ENCODE measurements at regions not wholly inside any gene's neighbourhood (a gene's known extent, or its start where the extent isn't known, plus 50 kb on each side); places are given as distances from the start of the nearest gene placed in this dataset.

DNA sequence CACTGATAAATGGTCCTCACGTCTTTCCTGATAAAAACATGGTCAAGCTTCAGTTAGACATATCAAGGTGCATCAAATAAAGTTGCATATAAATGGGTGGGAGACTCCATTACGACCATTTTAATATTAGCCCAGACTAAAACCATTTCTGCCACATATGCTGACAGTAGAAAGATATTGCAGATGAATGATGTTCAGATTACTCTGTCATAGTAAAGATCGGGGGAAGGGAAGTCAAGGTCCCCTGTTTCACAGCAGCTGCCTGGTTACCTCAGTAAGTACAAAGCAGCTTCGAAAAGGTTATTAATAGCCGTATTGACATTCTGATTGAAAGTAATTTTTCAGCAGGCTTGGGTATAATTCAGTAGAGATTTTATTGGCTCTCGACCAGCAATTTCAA, 927.7 kb upstream of the CDH2 start:
- ATAC-seq (no peak), DNase-seq (ENCODE audit: low read depth, low spot score) (no peak)
- intact Hi-C loops (cut with micrococcal nuclease; ENCODE audit: unreplicated experiment) = no loop called here
- H3K27ac ChIP-seq (ENCODE audit: low read length) = no peak overlapping the region
- no peak for TF ChIP-seq SIN3A (IDR thresholded peaks at IDR 0.05; ENCODE audit: borderline replicate concordance, insufficient read depth, low read depth, low read length)
- TF ChIP-seq, protein P1, sequence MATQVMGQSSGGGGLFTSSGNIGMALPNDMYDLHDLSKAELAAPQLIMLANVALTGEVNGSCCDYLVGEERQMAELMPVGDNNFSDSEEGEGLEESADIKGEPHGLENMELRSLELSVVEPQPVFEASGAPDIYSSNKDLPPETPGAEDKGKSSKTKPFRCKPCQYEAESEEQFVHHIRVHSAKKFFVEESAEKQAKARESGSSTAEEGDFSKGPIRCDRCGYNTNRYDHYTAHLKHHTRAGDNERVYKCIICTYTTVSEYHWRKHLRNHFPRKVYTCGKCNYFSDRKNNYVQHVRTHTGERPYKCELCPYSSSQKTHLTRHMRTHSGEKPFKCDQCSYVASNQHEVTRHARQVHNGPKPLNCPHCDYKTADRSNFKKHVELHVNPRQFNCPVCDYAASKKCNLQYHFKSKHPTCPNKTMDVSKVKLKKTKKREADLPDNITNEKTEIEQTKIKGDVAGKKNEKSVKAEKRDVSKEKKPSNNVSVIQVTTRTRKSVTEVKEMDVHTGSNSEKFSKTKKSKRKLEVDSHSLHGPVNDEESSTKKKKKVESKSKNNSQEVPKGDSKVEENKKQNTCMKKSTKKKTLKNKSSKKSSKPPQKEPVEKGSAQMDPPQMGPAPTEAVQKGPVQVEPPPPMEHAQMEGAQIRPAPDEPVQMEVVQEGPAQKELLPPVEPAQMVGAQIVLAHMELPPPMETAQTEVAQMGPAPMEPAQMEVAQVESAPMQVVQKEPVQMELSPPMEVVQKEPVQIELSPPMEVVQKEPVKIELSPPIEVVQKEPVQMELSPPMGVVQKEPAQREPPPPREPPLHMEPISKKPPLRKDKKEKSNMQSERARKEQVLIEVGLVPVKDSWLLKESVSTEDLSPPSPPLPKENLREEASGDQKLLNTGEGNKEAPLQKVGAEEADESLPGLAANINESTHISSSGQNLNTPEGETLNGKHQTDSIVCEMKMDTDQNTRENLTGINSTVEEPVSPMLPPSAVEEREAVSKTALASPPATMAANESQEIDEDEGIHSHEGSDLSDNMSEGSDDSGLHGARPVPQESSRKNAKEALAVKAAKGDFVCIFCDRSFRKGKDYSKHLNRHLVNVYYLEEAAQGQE (IDR thresholded peaks at IDR 0.05; ENCODE audit: insufficient read depth in 1 of 2, low read depth in 2 of 2, low read length in 1 of 2) = no peak
- no peak for TF ChIP-seq POLR2AphosphoS5 (IDR thresholded peaks at IDR 0.05; ENCODE audit: low read depth, low read length)
- TF ChIP-seq, protein P2, sequence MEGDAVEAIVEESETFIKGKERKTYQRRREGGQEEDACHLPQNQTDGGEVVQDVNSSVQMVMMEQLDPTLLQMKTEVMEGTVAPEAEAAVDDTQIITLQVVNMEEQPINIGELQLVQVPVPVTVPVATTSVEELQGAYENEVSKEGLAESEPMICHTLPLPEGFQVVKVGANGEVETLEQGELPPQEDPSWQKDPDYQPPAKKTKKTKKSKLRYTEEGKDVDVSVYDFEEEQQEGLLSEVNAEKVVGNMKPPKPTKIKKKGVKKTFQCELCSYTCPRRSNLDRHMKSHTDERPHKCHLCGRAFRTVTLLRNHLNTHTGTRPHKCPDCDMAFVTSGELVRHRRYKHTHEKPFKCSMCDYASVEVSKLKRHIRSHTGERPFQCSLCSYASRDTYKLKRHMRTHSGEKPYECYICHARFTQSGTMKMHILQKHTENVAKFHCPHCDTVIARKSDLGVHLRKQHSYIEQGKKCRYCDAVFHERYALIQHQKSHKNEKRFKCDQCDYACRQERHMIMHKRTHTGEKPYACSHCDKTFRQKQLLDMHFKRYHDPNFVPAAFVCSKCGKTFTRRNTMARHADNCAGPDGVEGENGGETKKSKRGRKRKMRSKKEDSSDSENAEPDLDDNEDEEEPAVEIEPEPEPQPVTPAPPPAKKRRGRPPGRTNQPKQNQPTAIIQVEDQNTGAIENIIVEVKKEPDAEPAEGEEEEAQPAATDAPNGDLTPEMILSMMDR (IDR thresholded peaks at IDR 0.05) = no peak
- no peak for TF ChIP-seq TCF7L2 (IDR thresholded peaks at IDR 0.05; ENCODE audit: low read depth, low read length)
- no peaks in the 10 kb centered on the region for H3K36me3 ChIP-seq (ENCODE audit: control insufficient read depth, insufficient read depth, low read length)
- no peak overlapping the region for H3K4me3 ChIP-seq (ENCODE audit: low read depth in 2 of 2, low read length in 2 of 2)
- ChIA-PET CTCF (no interaction called here), POLR2A (no interaction called here)
- H3K27me3 ChIP-seq (ENCODE audit: control insufficient read depth, insufficient read depth, low read length) = no peaks in the 10 kb centered on the region
- no peaks in the 10 kb centered on the region for H3K9me3 ChIP-seq (ENCODE audit: control insufficient read depth, insufficient read depth, low read depth, low read length)
- H3K4me1 ChIP-seq (ENCODE audit: control insufficient read depth, insufficient read depth, low read length) = no peaks in the 10 kb centered on the region
- no TSS peak for BruUV-seq (replicated peaks)
- in situ Hi-C loops (cut with HindIII; ENCODE audit: low pct_unique_long_range_greater_than_20kb, low sequenced_read_pairs) = no loop called here

DNA sequence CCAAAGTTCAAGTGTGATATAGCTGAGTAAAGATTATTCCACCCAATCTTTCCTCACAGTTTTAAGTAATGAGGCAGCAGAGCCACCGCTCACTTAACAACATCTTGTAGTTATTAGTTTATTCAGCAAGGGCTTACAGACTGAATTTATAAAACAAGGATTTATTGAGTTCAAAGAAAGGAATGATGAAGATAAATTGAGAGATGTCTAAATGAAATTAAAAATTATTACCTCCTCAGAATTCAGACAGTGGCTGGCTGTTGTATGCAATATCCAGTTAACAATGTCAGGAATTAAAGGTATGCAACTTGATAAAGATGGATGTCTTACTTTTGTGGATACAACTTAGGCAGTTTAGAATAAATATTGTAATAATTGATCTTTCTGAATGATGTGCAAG, 927.3 kb upstream of the CDH2 start:
- ChIA-PET POLR2A (no interaction called here), CTCF (no interaction called here)
- BruUV-seq (replicated peaks) = no TSS peak
- Histone ChIP-seq H3K9me3 (ENCODE audit: control insufficient read depth, insufficient read depth, low read depth, low read length) (no peaks in the 10 kb centered on the region), H3K27me3 (ENCODE audit: control insufficient read depth, insufficient read depth, low read length) (no peaks in the 10 kb centered on the region), H3K4me3 (ENCODE audit: low read depth in 2 of 2, low read length in 2 of 2) (no peak overlapping the region), H3K27ac (ENCODE audit: low read length) (no peak overlapping the region), H3K36me3 (ENCODE audit: control insufficient read depth, insufficient read depth, low read length) (no peaks in the 10 kb centered on the region), H3K4me1 (ENCODE audit: control insufficient read depth, insufficient read depth, low read length) (no peaks in the 10 kb centered on the region)
- DNase-seq (ENCODE audit: low read depth, low spot score) (no peak), ATAC-seq (no peak)
- in situ Hi-C loops (cut with HindIII; ENCODE audit: low pct_unique_long_range_greater_than_20kb, low sequenced_read_pairs) (no loop called here), intact Hi-C loops (cut with micrococcal nuclease; ENCODE audit: unreplicated experiment) (no loop called here)
- TF ChIP-seq, protein P2 (IDR thresholded peaks at IDR 0.05) = no peak
- TF ChIP-seq TCF7L2 (IDR thresholded peaks at IDR 0.05; ENCODE audit: low read depth, low read length) (no peak), POLR2AphosphoS5 (IDR thresholded peaks at IDR 0.05; ENCODE audit: low read depth, low read length) (no peak)

Measured in Panc1 (cell line).